DOHH2 (cell line): ENCODE measurements at regions not wholly inside any gene's neighbourhood (a gene's known extent, or its start where the extent isn't known, plus 50 kb on each side); places are given as distances from the start of the nearest gene placed in this dataset.

Experiments used
- EZH2phosphoT487 ChIP-seq: fragments of 200-600 bp; sonication (generic); IDR thresholded peaks from 2 replicates; pipeline ENCODE4 v1.6.1; 2017; ENCODE audit warnings: borderline replicate concordance, mild to moderate bottlenecking, antibody characterized with exemption, low read length, moderate library complexity, mixed read lengths
- TF ChIP-seq, protein P1 (sequence below): fragments of 200-600 bp; sonication (generic); IDR thresholded peaks from one replicate; pipeline ENCODE4 v1.5.1; 2014; ENCODE audit warnings: antibody characterized with exemption, mild to moderate bottlenecking, low read depth, low read length; ENCODE audit not compliant: poor library complexity, severe bottlenecking

DNA sequence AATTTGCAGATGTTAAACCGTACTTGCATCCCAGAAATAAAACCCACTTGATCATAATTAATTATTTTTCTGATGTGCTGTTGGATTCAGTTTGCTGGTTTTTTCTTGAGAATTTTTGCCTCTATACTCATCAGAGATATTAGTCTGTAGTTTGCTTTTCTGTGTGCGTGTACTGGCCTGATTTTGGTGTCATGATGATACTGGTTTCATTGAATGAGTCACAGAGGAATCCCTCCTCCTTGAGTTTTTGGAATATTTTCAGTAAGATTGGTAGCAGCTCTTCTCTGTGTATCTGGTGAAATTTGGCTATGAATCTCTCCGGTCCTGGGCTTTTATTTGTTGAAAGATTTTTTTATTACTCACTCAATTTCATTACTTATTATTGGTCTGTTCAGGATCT is 100.4 kb upstream of the PMCH start:
- TF ChIP-seq, protein P1, sequence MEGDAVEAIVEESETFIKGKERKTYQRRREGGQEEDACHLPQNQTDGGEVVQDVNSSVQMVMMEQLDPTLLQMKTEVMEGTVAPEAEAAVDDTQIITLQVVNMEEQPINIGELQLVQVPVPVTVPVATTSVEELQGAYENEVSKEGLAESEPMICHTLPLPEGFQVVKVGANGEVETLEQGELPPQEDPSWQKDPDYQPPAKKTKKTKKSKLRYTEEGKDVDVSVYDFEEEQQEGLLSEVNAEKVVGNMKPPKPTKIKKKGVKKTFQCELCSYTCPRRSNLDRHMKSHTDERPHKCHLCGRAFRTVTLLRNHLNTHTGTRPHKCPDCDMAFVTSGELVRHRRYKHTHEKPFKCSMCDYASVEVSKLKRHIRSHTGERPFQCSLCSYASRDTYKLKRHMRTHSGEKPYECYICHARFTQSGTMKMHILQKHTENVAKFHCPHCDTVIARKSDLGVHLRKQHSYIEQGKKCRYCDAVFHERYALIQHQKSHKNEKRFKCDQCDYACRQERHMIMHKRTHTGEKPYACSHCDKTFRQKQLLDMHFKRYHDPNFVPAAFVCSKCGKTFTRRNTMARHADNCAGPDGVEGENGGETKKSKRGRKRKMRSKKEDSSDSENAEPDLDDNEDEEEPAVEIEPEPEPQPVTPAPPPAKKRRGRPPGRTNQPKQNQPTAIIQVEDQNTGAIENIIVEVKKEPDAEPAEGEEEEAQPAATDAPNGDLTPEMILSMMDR = no peak
- no peak for TF ChIP-seq EZH2phosphoT487
